ENCODE measurements at regions not wholly inside any gene's neighbourhood (a gene's known extent, or its start where the extent isn't known, plus 50 kb on each side); places are given as distances from the start of the nearest gene placed in this dataset.

DNA sequence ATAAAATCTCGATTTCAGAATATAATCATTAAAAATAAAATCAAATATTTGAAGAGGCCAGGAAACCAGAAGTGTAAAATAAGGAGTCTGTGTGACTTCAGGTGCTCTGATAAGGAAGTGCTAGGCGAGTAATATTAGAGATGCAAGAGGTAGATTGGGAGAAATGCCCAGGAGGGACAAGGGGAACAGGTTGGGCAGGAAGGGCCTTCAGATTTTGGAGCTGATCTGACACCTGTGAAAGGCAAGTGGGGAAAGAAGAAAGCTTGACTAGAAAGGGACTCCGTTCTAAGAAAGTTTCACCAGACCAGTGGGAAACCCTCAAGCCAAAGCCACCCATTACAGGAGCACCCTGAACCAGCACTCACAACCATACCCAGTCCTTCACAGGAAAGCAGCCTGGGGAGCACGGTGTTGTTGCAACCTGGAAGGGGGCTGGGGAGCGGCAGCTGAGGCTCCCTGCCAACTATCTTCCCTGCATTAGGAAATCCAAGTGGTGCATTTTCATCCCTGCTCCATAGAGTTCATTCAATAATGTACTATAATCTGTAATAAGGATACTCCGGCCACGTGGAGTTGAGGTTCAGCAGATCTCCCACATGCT, 57.5 kb upstream of the GREB1L start:
- TF ChIP-seq EZH2 (IDR thresholded peaks at IDR 0.05; ENCODE audit: insufficient read depth, poor library complexity, severe bottlenecking) (no peak), EZH2phosphoT487 (IDR thresholded peaks at IDR 0.05; ENCODE audit: insufficient read depth, low read depth) (no peak)

Measured in GM23248 (cell line).